LNCaP clone FGC (cell line): ENCODE measurements at regions not wholly inside any gene's neighbourhood (a gene's known extent, or its start where the extent isn't known, plus 50 kb on each side); places are given as distances from the start of the nearest gene placed in this dataset.

Experiments used
- DNase-seq: peaks from one replicate; pipeline ENCODE4 v3.0.0-alpha.2; 2011; ENCODE audit warnings: low read depth
- H3K4me3 ChIP-seq: 2 replicates; pipeline ENCODE4 v1.5.1; 2011; ENCODE audit warnings: mild to moderate bottlenecking, low read depth, low read length, control low read depth
- CTCF ChIP-seq: IDR thresholded peaks from 2 replicates; pipeline ENCODE4 v1.5.1; 2012; ENCODE audit warnings: mild to moderate bottlenecking; ENCODE audit not compliant: control insufficient read depth, insufficient read depth; ENCODE audit errors: extremely low read depth

- no peak for DNase-seq
- TF ChIP-seq CTCF, result no peak
- H3K4me3 ChIP-seq, result no peak overlapping the region
Observed at GRCh38 chr6:21665392-21666200, 72.0 kb downstream of the SOX4 start.

GRCh38 chr6:21666201-21666691 is 72.7 kb downstream of the SOX4 start:
- TF ChIP-seq CTCF, result no peak
- DNase-seq, result no peak

GRCh38 chr6:21666853-21667681 is 73.5 kb downstream of the SOX4 start:
- H3K4me3 ChIP-seq, result no peak overlapping the region
- no peak for DNase-seq
- no peak for TF ChIP-seq CTCF

More at GRCh38 chr6:21666201-21666691, 72.7 kb downstream of the SOX4 start:
- no peak overlapping the region for H3K4me3 ChIP-seq

- no peak for TF ChIP-seq CTCF
- no peak for DNase-seq
- no peak overlapping the region for H3K4me3 ChIP-seq
Observed at GRCh38 chr6:21668795-21669194, 75.2 kb downstream of the SOX4 start.

GRCh38 chr6:21676769-21677168 is 83.2 kb downstream of the SOX4 start:
- no peak overlapping the region for H3K4me3 ChIP-seq
- no peak for DNase-seq
- TF ChIP-seq CTCF, result no peak

- DNase-seq, result no peak
- TF ChIP-seq CTCF, result no peak
- no peak overlapping the region for H3K4me3 ChIP-seq
Observed at GRCh38 chr6:21678990-21679389, 85.4 kb downstream of the SOX4 start.
